ENCODE measurements at regions not wholly inside any gene's neighbourhood (a gene's known extent, or its start where the extent isn't known, plus 50 kb on each side); places are given as distances from the start of the nearest gene placed in this dataset.

DNA sequence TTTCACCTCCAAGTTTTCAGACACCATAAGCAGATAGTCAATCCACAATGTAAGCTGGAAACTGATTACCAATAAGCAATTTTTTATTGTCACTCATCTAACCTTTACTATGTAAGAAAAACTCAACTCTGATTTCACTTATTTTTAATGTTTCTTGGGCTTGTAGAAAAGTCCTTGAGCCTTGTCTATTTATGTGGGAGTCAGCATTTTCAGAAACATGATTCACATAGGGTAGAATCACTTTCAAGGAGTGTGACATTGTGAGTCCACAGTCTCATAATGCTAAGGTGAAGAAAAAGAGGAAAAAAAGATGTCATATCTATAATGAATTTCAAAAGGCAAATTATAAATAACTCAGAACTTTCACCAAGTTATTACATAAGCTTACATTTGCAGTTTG lies 2167.9 kb upstream of the C9orf72 start:
- no peaks in the 10 kb centered on the region for H3K9me3 ChIP-seq (replicated peaks; ENCODE audit: control insufficient read depth, insufficient read depth, low read depth, low read length)
- no peak overlapping the region for H2AFZ ChIP-seq (ENCODE audit: low read depth, low read length)
- no peak overlapping the region for H3K9ac ChIP-seq (ENCODE audit: insufficient read depth in 1 of 2, low read depth in 2 of 2, low read length in 2 of 2)
- BruUV-seq (replicated peaks): no TSS peak
- no peak overlapping the region for H3K27ac ChIP-seq (ENCODE audit: extremely low read depth, low read depth, low read length)
- no peak overlapping the region for H3K4me3 ChIP-seq
- no peak for ATAC-seq
- POLR2A ChIA-PET: no interaction called here
- no peaks in the 10 kb centered on the region for H3K4me1 ChIP-seq (replicated peaks in 1 of 2; ENCODE audit: control insufficient read depth in 2 of 2, insufficient read depth in 2 of 2, low read length in 2 of 2)
- H3K9me1 ChIP-seq (ENCODE audit: control insufficient read depth, insufficient read depth, low read length): no peaks in the 10 kb centered on the region
- CTCF ChIA-PET (ENCODE audit: low intra/inter-chr PET ratio): no interaction called here
- no peak overlapping the region for H3K4me2 ChIP-seq (ENCODE audit: insufficient read depth, low read length)
- intact Hi-C loops (cut with micrococcal nuclease) (no loop called here), in situ Hi-C loops (cut with MboI) (no loop called here)
- H4K20me1 ChIP-seq (replicated peaks; ENCODE audit: control insufficient read depth, insufficient read depth, low read length): no peaks in the 10 kb centered on the region
- no peaks in the 10 kb centered on the region for H3K36me3 ChIP-seq (ENCODE audit: control insufficient read depth, insufficient read depth, low read length)
- no peaks in the 10 kb centered on the region for H3K79me2 ChIP-seq (ENCODE audit: control insufficient read depth, insufficient read depth, low read length)
- DNase-seq (ENCODE audit: extremely low read depth in 1 of 4, low spot score in 3 of 4): no peak
- FAIRE-seq: no peak
- no peaks in the 10 kb centered on the region for H3K27me3 ChIP-seq (ENCODE audit: control insufficient read depth in 2 of 2, insufficient read depth in 2 of 2, low read length in 2 of 2)
- TF ChIP-seq ARID2 (IDR thresholded peaks at IDR 0.05): no peak
- TF ChIP-seq, protein P1, sequence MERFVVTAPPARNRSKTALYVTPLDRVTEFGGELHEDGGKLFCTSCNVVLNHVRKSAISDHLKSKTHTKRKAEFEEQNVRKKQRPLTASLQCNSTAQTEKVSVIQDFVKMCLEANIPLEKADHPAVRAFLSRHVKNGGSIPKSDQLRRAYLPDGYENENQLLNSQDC (CRISPR knock-in tag; IDR thresholded peaks at IDR 0.05): no peak
- TF ChIP-seq NEUROD1 (IDR thresholded peaks at IDR 0.05; ENCODE audit: borderline replicate concordance, low read depth, low read length, partially characterized antibody): no peak
- TF ChIP-seq, protein P2, sequence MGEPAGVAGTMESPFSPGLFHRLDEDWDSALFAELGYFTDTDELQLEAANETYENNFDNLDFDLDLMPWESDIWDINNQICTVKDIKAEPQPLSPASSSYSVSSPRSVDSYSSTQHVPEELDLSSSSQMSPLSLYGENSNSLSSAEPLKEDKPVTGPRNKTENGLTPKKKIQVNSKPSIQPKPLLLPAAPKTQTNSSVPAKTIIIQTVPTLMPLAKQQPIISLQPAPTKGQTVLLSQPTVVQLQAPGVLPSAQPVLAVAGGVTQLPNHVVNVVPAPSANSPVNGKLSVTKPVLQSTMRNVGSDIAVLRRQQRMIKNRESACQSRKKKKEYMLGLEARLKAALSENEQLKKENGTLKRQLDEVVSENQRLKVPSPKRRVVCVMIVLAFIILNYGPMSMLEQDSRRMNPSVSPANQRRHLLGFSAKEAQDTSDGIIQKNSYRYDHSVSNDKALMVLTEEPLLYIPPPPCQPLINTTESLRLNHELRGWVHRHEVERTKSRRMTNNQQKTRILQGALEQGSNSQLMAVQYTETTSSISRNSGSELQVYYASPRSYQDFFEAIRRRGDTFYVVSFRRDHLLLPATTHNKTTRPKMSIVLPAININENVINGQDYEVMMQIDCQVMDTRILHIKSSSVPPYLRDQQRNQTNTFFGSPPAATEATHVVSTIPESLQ (CRISPR knock-in tag; IDR thresholded peaks at IDR 0.05): no peak
- no peak for TF ChIP-seq MAFG (tag; conservative IDR thresholded peaks at IDR 0.05)
- TF ChIP-seq RUNX1 (IDR thresholded peaks at IDR 0.05; ENCODE audit: low read depth): no peak
- no peak for TF ChIP-seq ZNF512 (tag; IDR thresholded peaks at IDR 0.05)
- TF ChIP-seq ZNF121 (CRISPR knock-in tag; conservative IDR thresholded peaks at IDR 0.05): no peak
- no peak for TF ChIP-seq SIX5 (IDR thresholded peaks at IDR 0.05; ENCODE audit: borderline replicate concordance in 1 of 2, insufficient read depth in 1 of 2, low read depth in 1 of 2, low read length in 2 of 2)
- no peak for TF ChIP-seq ZBTB9 (CRISPR knock-in tag; IDR thresholded peaks at IDR 0.05)
- no peak for TF ChIP-seq ASH1L (IDR thresholded peaks at IDR 0.05; ENCODE audit: borderline replicate concordance, low read depth, partially characterized antibody)

Measured in K562 (cell line).